Activated T-helper 9 cell treated with anti-CD3 and anti-CD28 coated beads, Interleukin-2, amount 50 U/mL, for 16 hours (primary cell): ENCODE measurements at regions not wholly inside any gene's neighbourhood (a gene's known extent, or its start where the extent isn't known, plus 50 kb on each side); places are given as distances from the start of the nearest gene placed in this dataset.
"Not testable (repeated sequence)": the region's sequence is repeated elsewhere in the genome, so short reads cannot be mapped to it uniquely, and the experiment has no call there.

Source experiments
- DNase-seq: peaks from one replicate; pipeline ENCODE4 v3.0.0-alpha.2; 2020; ENCODE audit warnings: low read depth

- no peak for DNase-seq
Measured at GRCh38 chr5:72588640-72589039, 81.4 kb upstream of the ZNF366 start.

DNA sequence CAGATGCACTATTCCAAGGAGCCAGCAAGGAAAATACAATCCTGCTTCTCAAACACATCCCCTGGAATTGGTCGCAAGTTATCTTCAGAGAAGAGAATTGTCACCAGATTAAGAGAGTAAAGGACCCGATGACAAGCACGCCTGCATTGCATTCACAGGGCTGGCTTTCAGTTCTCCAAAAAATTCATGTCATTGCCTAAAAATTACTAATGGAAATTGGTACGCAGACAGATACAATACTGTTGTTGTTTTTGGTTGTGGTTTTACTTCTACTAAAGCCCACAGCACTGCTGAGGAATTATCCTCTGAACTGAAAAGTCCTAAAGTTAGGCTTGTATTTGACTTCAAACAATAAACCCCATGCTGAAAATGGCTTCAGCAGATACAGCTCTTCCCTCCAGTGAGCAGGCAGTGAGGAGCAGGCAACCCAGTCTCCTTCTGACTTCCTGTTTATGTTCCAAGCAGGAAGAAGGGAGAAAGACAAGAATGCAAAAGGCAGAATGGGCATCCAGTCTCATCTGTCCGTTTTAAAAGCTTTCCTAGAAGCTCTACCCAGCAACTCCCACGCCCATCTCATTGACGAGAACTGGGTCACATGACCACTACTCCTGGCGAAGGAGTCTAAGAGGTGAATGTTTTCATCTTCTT lies 80.6 kb upstream of the ZNF366 start:
- DNase-seq: no peak

GRCh38 chr5:72586788-72587530 lies 79.7 kb upstream of the ZNF366 start:
- no peak for DNase-seq

DNA sequence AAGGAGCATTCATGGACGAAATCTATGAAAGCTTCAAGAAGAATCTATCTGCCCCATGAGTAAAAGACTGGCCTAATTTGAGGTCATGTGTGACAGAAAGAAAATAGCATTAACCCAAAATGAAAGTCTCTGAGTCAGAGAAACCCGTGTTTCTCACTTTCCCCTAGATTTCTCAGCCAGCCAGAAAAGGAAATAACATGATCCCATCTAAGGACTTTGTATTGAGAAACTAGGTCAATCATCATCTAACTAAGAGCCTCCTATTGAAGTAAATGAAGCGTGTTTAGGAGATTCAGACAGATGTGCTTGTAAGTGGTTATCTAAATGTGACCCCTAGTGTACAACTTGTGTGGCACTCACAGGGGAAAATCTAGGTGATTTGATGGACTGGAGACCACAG lies 77.3 kb upstream of the ZNF366 start:
- DNase-seq: no peak

DNA sequence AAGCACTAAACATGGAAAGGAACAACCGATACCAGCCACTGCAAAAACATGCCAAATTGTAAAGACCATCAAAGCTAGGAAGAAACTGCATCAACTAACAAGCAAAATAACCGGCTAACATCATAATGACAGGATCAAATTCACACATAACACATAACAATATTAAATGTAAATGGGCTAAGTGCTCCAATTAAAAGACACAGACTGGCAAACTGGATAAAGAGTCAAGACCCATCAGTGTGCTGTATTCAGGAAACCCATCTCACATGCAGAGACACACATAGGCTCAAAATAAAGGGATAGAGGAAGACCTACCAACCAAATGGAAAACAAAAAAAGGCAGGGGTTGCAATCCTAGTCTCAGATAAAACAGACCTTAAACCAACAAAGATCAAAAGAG lies 72.1 kb upstream of the ZNF366 start:
- not testable (repeated sequence) for DNase-seq

DNA sequence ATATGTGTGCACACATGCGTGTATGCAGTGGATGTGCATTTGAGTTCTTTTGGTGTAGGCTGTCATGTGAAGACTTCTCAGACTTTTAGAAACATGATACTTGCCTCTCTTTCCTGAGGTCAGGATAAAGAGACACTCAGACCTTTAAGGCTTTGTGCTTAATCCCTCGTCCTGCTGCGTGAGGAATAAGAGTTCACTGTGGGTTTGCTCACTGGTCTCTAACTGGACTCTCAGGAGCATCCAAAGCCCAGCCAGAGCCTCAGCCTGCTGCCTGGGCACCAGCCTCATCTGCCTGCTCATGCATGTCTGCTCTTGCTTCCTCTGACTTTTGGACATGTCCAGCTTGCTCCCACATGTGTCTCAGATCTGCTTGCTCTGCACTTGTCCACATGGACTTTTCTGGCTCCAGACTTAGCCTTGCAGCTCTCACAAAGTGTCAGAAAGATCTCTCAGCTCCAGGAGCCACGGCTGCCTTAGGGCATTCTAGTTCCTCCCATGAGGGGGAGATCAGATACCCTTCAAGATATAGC lies 65.1 kb upstream of the ZNF366 start:
- DNase-seq: no peak

DNA sequence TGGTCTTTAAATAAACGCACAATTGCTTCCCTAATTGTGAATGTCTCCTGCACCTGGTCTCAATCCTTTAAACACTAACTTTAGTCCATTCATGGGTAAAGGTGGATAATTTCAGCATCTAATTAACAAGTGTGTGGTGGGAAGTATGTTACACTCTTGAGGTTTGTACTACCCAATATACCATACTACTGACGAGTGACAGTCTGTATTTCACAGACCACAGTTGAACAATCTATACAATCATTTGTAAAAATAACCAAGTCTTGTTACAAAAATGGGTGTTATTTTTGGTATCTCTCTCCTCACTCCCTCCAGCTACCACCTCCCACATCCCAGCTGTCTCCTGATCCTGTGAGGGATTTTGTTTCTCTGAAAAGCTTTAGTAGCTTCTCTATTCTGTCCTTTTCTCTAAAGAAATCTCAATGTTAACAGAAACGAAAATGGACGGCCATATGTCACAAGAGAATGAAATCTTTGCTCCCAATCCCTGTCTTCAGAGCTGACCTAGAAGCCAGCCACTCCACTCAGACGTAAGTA lies 62.3 kb upstream of the ZNF366 start:
- no peak for DNase-seq

- no peak for DNase-seq
Measured at GRCh38 chr5:72566746-72567145, 59.5 kb upstream of the ZNF366 start.

GRCh38 chr5:72565513-72566289 lies 58.5 kb upstream of the ZNF366 start:
- DNase-seq: no peak

DNA sequence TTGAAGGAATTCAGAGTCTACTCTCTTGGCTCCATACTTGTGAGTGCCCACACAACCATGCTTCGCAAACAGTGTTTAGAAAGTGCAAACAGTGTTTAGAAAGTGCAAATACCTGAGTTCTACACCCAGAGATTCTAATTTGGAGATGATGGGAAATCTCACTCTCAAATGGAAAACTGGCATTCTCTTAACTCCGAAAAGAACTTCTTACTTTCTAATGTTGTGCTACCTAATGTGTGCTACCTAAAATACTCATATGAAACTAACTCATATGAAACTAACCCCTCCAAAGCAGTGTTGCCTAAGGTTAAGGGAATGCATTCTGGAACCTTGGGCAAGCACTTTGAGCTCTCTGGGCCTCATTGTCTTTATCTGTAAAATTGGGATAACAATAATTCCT lies 55.5 kb upstream of the ZNF366 start:
- no peak for DNase-seq

GRCh38 chr5:72561148-72561972 lies 54.1 kb upstream of the ZNF366 start:
- no peak for DNase-seq

DNA sequence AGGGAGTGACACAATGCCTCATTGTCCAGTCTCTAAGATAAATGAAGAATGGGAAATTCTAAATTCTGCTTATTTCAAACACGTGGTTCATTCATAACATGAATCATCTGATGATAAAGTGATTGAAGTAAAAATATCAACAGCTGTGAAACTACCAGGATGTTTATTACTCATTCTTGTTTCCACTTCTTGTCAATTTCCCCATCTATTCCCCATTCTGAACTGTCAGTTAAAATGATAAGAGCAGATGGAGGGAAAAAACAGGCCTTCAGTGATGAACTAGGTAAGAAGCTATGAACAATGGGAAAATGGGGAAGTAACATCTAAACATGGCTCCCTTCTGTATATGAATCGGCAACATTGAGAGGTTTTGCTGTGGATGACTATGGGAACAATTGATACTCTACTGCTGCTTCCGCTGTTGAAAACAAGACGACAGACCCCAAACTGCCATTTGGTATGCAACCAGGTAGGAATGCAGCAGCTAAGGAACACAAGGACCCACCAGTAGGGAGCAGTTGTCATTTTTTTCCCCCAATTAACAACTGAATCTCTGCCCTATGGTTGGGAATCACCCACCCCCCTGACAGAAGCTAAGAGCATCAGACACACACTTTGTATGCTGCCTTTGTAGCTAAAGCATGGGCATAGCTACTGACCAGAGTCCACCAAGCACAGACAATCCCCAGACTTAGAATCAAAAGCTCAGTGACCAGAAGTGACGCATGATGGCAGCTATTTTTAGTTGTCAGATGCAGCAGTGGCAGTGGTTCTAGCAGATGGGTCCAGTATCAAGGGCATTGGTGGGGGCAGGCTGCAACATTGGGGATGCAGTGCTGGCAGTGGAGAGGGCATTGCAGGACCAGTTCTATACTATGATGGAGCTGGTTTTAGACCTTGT lies 52.9 kb upstream of the ZNF366 start:
- no peak for DNase-seq

DNA sequence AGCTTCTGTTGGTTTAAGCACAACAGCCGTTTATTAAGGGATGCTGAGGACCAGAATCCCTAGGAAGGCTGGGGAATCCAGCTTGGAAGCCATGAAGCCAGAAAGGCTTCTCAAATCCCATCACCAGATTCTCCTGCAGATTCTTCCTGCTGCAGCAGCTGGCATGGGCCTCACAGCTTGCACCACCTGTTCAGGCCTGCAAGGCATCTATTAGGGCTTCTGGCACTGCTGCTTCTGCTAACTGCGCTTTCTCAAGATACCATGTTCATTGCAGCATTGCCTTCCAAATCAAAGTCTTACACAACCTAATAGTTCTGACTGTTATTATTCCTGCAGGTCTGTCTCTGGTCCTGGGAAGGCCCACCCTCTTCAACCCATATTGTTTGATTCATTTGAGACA lies 51.2 kb upstream of the ZNF366 start:
- DNase-seq: no peak

DNA sequence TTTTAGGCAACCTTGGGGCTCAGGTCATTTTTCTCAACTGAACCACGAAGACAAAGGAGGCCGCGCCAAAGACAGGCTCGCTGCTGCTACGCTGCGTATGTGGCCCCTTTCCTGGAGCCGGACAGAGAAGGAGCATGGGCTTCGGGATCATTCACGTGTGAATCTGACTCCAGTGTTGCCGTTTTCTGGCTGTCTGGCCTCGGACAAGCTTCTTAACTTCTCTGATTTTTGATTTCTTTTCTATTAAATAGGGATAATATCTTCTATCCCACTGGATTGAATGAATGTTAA lies 50.8 kb upstream of the ZNF366 start:
- DNase-seq: no peak

DNA sequence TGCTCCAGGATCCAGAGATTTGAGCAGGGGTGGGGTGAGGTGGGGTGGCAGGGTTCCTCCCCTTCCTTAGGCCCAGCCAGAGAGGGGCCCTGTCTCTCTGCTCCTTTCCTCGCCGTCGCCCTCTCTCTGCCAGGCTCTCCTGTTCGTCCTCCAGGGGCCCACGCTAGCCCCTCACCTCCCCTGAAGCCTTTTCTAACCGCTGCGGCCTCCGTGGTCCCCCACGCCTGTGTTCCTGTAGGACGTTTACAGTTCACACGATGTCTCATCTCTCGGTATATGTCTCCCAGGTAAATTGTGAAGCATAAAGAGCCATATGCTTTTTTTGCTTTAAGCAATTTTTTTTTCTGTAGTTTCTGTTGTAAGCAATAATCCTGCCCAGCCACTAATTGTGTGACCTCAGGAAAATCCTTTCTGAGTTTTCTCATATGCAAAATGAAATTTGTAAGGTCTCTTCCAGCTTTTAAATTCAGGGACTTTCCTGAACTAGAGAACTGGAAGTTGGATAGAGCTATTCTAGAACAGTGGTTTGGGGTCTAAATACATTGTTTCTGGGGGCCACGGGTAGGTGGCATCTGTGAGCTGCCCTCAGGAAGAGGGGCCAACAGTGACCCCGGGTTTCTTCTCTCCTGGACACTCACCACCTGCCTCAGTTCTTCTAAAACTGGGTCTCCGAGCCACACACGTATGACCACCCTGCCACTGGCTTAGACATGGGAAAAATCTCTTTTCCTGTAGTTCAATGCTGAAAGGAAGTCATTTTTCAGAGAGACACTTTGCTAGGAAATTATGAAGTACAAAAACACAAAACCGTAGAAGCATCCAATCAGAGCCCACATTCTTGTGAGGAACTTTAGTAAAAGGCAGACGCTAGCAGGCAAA lies 50.2 kb upstream of the ZNF366 start:
- no peak for DNase-seq
